HCT116 (cell line): ENCODE measurements at regions not wholly inside any gene's neighbourhood (a gene's known extent, or its start where the extent isn't known, plus 50 kb on each side); places are given as distances from the start of the nearest gene placed in this dataset.

Experiments
- ATAC-seq: fragments of 200-7000 bp; cut with Tn5 transposase; 2 replicates; pipeline ENCODE4 v1.9.1; 2020; ENCODE audit warnings: mild to moderate bottlenecking, moderate library complexity
- BruUV-seq: library from RNA; stranded (reverse); fragments of 400-500 nt; replicated peaks from 2 replicates; lab custom pipeline; 2021; lab: Mats Ljungman, UMichigan
- CTCF ChIA-PET: fragments of 300-600 bp; sonication (Branson Sonifier 250); formaldehyde crosslinking; loops from one replicate; lab custom pipeline; 2021; ENCODE audit warnings: antibody characterized with exemption; lab: Charles Lee
- POLR2A ChIA-PET: fragments of 300-600, 350-600 bp; sonication (Branson Sonifier 250); formaldehyde crosslinking; loops from one replicate; lab custom pipeline; 2021; ENCODE audit warnings: antibody characterized with exemption; lab: Charles Lee
- RAD21 ChIA-PET, 2 experiments: fragments of 300-600 bp; sonication (Branson Sonifier 250); formaldehyde crosslinking; loops; one replicate each; lab custom pipeline; 2023; ENCODE audit warnings: low total read pairs in 2 of 2; ENCODE audit not compliant: uncharacterized antibody in 2 of 2, unreplicated experiment in 2 of 2, low non-redundant PET in 1 of 2; lab: Charles Lee
- DNase-seq: peaks from one replicate; pipeline ENCODE4 v3.0.0-alpha.2; 2010; ENCODE audit warnings: low read depth, low spot score
- H2AFZ ChIP-seq: fragments of 200-600 bp; shearing (Covaris generic), sonication (generic); 2 replicates; pipeline ENCODE4 v1.6.1; 2017; ENCODE audit warnings: low read depth, mixed run types, mixed read lengths, antibody characterized with exemption, low read length; ENCODE audit not compliant: poor library complexity, severe bottlenecking
- H3K27ac ChIP-seq: 2 replicates; pipeline ENCODE4 v1.5.1; 2012; ENCODE audit warnings: low read depth, low read length
- H3K27me3 ChIP-seq: fragments of 200-600 bp; sonication (generic); 2 replicates; pipeline ENCODE4 v1.6.1; 2016; ENCODE audit warnings: mixed run types, low read length, mixed read lengths; ENCODE audit not compliant: insufficient read depth
- H3K36me3 ChIP-seq, 2 experiments: fragments of 200-500 bp in 1 of 2; fragments of 200-600 bp in 1 of 2; sonication (Bioruptor generic) in 1 of 2; sonication (generic) in 1 of 2; 2 replicates each; pipeline versions ENCODE4 v1.5.1 to v1.6.1; 2014 to 2016; ENCODE audit warnings: low read length in 2 of 2, inconsistent platforms in 1 of 2, mixed read lengths in 1 of 2, mixed run types in 1 of 2; ENCODE audit not compliant: insufficient read depth in 2 of 2, control insufficient read depth in 1 of 2
- H3K4me1 ChIP-seq, 2 experiments: fragments of 200-600 bp in 1 of 2; sonication (generic) in 1 of 2; 2 replicates each; pipeline versions ENCODE4 v1.5.1 to v1.6.1; 2012 to 2017; ENCODE audit warnings: low read length in 2 of 2, inconsistent platforms in 1 of 2, mild to moderate bottlenecking in 1 of 2, mixed read lengths in 1 of 2, mixed run types in 1 of 2, moderate library complexity in 1 of 2; ENCODE audit not compliant: insufficient read depth in 2 of 2, control insufficient read depth in 1 of 2
- H3K4me2 ChIP-seq: fragments of 200-600 bp; sonication (generic); 2 replicates; pipeline ENCODE4 v1.6.1; 2017; ENCODE audit warnings: mixed run types, low read length, mixed read lengths
- H3K4me3 ChIP-seq, 2 experiments: fragments of 200-600 bp in 1 of 2; sonication (generic) in 1 of 2; replicated peaks in 1 of 2; 2 replicates each; pipeline ENCODE4 v1.5.1; 2011 to 2016; ENCODE audit warnings: low read length in 2 of 2, control low read depth in 1 of 2, low read depth in 1 of 2, mild to moderate bottlenecking in 1 of 2, mixed read lengths in 1 of 2, mixed run types in 1 of 2
- H3K79me2 ChIP-seq: fragments of 200-600 bp; sonication (generic); 2 replicates; pipeline ENCODE4 v1.6.1; 2017; ENCODE audit warnings: mild to moderate bottlenecking, mixed run types, low read length, moderate library complexity, mixed read lengths; ENCODE audit not compliant: insufficient read depth
- H3K9ac ChIP-seq: fragments of 200-600 bp; sonication (generic); 2 replicates; pipeline ENCODE4 v1.6.1; 2016; ENCODE audit warnings: low read length, mixed read lengths
- H3K9me2 ChIP-seq: fragments of 200-600 bp; sonication (generic), shearing (Covaris generic); 2 replicates; pipeline ENCODE4 v1.6.1; 2017; ENCODE audit warnings: mixed run types, mild to moderate bottlenecking, moderate library complexity; ENCODE audit not compliant: insufficient read depth
- H3K9me3 ChIP-seq, 2 experiments: fragments of 200-500 bp in 1 of 2; fragments of 200-600 bp in 1 of 2; sonication (Bioruptor generic) in 1 of 2; sonication (generic) in 1 of 2; 2 replicates each; pipeline ENCODE4 v1.6.1; 2014 to 2017; ENCODE audit warnings: low read length in 2 of 2, mixed read lengths in 2 of 2, inconsistent platforms in 1 of 2, low read depth in 1 of 2, mild to moderate bottlenecking in 1 of 2, mixed run types in 1 of 2, moderate library complexity in 1 of 2; ENCODE audit not compliant: control insufficient read depth in 1 of 2, insufficient read depth in 1 of 2
- H4K20me1 ChIP-seq: fragments of 200-600 bp; sonication (generic), shearing (Covaris generic); 2 replicates; pipeline ENCODE4 v1.6.1; 2017; ENCODE audit warnings: mixed run types, mild to moderate bottlenecking, moderate library complexity; ENCODE audit not compliant: insufficient read depth
- EZH2 ChIP-seq: fragments of 200-600 bp; sonication (generic); IDR thresholded peaks from 2 replicates; pipeline ENCODE4 v1.6.1; 2017; ENCODE audit warnings: antibody characterized with exemption, mixed run types
- JUND ChIP-seq: IDR thresholded peaks from 2 replicates; pipeline ENCODE4 v1.6.1; 2012
- POLR2A ChIP-seq: IDR thresholded peaks from 2 replicates; pipeline ENCODE4 v1.7.0; 2011; ENCODE audit warnings: borderline replicate concordance; ENCODE audit not compliant: insufficient read depth, insufficient read length; ENCODE audit errors: extremely low read depth
- RAD21 ChIP-seq: IDR thresholded peaks from 2 replicates; pipeline ENCODE4 v1.6.1; 2012; ENCODE audit warnings: low read depth, mild to moderate bottlenecking
- SIN3A ChIP-seq: IDR thresholded peaks from 2 replicates; pipeline ENCODE4 v1.6.1; 2012; ENCODE audit warnings: low read depth
- SRF ChIP-seq: IDR thresholded peaks from 2 replicates; pipeline ENCODE4 v1.6.1; 2012; ENCODE audit warnings: low read depth
- intact Hi-C: fragments of 100-400 bp; cut with micrococcal nuclease; formaldehyde crosslinking; loops from 2 replicates; pipeline ENCODE4 v1.10.0; 2022
- TF ChIP-seq, protein P1 (sequence below), 3 experiments: fragments of 200-600 bp in 1 of 3; sonication (generic) in 1 of 3; IDR thresholded peaks in 2 of 3; conservative IDR thresholded peaks in 1 of 3; 2 replicates each; pipeline ENCODE4 v1.5.1; 2012 to 2017; ENCODE audit warnings: low read depth in 2 of 3, low read length in 2 of 3, antibody characterized with exemption in 1 of 3, borderline replicate concordance in 1 of 3, control low read depth in 1 of 3, mild to moderate bottlenecking in 1 of 3, mixed read lengths in 1 of 3, mixed run types in 1 of 3, moderate library complexity in 1 of 3; ENCODE audit not compliant: insufficient read depth in 1 of 3
- TF ChIP-seq, protein P2 (sequence below): IDR thresholded peaks from 2 replicates; pipeline ENCODE4 v1.6.1; 2012; ENCODE audit warnings: low read depth
- TF ChIP-seq, protein P3 (sequence below): IDR thresholded peaks from 2 replicates; pipeline ENCODE4 v1.6.1; 2011; ENCODE audit warnings: mild to moderate bottlenecking, low read length, moderate library complexity; ENCODE audit not compliant: insufficient replicate concordance; ENCODE audit errors: extremely low read depth

DNA sequence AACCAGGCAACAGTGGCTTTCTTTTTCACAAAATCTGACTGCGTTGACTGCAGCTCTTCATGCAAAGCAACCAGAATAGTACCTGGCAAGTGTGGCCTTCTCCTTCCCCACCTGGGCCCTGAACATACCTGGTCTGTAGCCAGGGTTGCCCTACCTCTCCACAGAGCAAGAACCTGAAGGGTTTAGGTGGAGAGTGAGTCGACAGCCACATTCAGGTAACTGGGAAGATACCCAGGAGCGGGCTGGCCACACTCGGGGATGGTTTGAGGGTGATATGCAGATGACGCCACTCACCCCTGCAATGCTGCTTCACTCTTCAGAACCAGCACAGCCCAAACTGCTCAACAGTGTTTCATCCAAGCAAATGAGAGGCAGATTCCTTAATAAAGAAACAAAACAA lies 117.3 kb downstream of the TTC32 start:
- DNase-seq, result no peak
- TF ChIP-seq RAD21 (no peak), EZH2 (no peak), SRF (no peak), JUND (no peak), SIN3A (no peak), POLR2A (no peak)
- TF ChIP-seq, protein P1, sequence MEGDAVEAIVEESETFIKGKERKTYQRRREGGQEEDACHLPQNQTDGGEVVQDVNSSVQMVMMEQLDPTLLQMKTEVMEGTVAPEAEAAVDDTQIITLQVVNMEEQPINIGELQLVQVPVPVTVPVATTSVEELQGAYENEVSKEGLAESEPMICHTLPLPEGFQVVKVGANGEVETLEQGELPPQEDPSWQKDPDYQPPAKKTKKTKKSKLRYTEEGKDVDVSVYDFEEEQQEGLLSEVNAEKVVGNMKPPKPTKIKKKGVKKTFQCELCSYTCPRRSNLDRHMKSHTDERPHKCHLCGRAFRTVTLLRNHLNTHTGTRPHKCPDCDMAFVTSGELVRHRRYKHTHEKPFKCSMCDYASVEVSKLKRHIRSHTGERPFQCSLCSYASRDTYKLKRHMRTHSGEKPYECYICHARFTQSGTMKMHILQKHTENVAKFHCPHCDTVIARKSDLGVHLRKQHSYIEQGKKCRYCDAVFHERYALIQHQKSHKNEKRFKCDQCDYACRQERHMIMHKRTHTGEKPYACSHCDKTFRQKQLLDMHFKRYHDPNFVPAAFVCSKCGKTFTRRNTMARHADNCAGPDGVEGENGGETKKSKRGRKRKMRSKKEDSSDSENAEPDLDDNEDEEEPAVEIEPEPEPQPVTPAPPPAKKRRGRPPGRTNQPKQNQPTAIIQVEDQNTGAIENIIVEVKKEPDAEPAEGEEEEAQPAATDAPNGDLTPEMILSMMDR (IDR thresholded peaks at IDR 0.05 in 2 of 3, conservative IDR thresholded peaks at IDR 0.05 in 1 of 3; ENCODE audit: borderline replicate concordance in 1 of 3, insufficient read depth in 1 of 3, low read depth in 2 of 3, low read length in 2 of 3), result no peak
- TF ChIP-seq, protein P2, sequence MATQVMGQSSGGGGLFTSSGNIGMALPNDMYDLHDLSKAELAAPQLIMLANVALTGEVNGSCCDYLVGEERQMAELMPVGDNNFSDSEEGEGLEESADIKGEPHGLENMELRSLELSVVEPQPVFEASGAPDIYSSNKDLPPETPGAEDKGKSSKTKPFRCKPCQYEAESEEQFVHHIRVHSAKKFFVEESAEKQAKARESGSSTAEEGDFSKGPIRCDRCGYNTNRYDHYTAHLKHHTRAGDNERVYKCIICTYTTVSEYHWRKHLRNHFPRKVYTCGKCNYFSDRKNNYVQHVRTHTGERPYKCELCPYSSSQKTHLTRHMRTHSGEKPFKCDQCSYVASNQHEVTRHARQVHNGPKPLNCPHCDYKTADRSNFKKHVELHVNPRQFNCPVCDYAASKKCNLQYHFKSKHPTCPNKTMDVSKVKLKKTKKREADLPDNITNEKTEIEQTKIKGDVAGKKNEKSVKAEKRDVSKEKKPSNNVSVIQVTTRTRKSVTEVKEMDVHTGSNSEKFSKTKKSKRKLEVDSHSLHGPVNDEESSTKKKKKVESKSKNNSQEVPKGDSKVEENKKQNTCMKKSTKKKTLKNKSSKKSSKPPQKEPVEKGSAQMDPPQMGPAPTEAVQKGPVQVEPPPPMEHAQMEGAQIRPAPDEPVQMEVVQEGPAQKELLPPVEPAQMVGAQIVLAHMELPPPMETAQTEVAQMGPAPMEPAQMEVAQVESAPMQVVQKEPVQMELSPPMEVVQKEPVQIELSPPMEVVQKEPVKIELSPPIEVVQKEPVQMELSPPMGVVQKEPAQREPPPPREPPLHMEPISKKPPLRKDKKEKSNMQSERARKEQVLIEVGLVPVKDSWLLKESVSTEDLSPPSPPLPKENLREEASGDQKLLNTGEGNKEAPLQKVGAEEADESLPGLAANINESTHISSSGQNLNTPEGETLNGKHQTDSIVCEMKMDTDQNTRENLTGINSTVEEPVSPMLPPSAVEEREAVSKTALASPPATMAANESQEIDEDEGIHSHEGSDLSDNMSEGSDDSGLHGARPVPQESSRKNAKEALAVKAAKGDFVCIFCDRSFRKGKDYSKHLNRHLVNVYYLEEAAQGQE, result no peak
- TF ChIP-seq, protein P3, sequence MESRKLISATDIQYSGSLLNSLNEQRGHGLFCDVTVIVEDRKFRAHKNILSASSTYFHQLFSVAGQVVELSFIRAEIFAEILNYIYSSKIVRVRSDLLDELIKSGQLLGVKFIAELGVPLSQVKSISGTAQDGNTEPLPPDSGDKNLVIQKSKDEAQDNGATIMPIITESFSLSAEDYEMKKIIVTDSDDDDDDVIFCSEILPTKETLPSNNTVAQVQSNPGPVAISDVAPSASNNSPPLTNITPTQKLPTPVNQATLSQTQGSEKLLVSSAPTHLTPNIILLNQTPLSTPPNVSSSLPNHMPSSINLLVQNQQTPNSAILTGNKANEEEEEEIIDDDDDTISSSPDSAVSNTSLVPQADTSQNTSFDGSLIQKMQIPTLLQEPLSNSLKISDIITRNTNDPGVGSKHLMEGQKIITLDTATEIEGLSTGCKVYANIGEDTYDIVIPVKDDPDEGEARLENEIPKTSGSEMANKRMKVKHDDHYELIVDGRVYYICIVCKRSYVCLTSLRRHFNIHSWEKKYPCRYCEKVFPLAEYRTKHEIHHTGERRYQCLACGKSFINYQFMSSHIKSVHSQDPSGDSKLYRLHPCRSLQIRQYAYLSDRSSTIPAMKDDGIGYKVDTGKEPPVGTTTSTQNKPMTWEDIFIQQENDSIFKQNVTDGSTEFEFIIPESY, result no peak
- peaks cover 6% of the 10 kb centered on the region; the same call in 1 of the 2 replicates for H3K27me3 ChIP-seq
- ChIA-PET POLR2A (no interaction called here), RAD21 (no interaction called here), CTCF (no interaction called here)
- intact Hi-C loops, result no loop called here
- H4K20me1 ChIP-seq, result no peaks in the 10 kb centered on the region
- H3K79me2 ChIP-seq, result no peaks in the 10 kb centered on the region
- no peaks in the 10 kb centered on the region for H3K9me3 ChIP-seq
- no peak for ATAC-seq
- H3K4me3 ChIP-seq, result no peak overlapping the region
- peaks cover 0 to 18% of the 10 kb centered on the region in 2 experiments; a peak in 2 of 4 replicates for H3K4me1 ChIP-seq
- BruUV-seq, result no TSS peak
- no peaks in the 10 kb centered on the region for H3K9me2 ChIP-seq
- H3K4me2 ChIP-seq, result no peak overlapping the region
- no peak overlapping the region for H3K27ac ChIP-seq
- H2AFZ ChIP-seq, result no peak overlapping the region
- H3K36me3 ChIP-seq, result no peaks in the 10 kb centered on the region
- no peak overlapping the region for H3K9ac ChIP-seq
